SK-N-SH (cell line): ENCODE measurements at regions not wholly inside any gene's neighbourhood (a gene's known extent, or its start where the extent isn't known, plus 50 kb on each side); places are given as distances from the start of the nearest gene placed in this dataset.

ENCODE experiments used
- CTCF ChIA-PET: fragments of 300-600, 350-600 bp; formaldehyde crosslinking; extraction: SDS; loops from one replicate; lab custom pipeline; 2021; lab: Yijun Ruan, JAX
- POLR2A ChIA-PET: fragments of 350-600 bp; sonication (Branson Sonifier 250); formaldehyde crosslinking; extraction: SDS; loops from one replicate; lab custom pipeline; 2020; ENCODE audit warnings: antibody characterized with exemption, inconsistent platforms; lab: Yijun Ruan, JAX
- DNase-seq: peaks from one replicate; pipeline ENCODE4 v3.0.0; 2012
- H2AFZ ChIP-seq: fragments of 200-600 bp; sonication (generic); 2 replicates; pipeline ENCODE4 v1.8.1; 2016; ENCODE audit warnings: antibody characterized with exemption, mild to moderate bottlenecking, low read depth
- H3F3A ChIP-seq: fragments of 200-600 bp; sonication (generic); replicated peaks from 2 replicates; pipeline ENCODE3; 2016; ENCODE audit warnings: antibody characterized with exemption, mild to moderate bottlenecking; ENCODE audit not compliant: insufficient read depth
- H3K27ac ChIP-seq, 2 experiments: fragments of 200-500 bp in 1 of 2; fragments of 200-600 bp in 1 of 2; sonication (Bioruptor generic) in 1 of 2; sonication (generic), shearing (Covaris generic) in 1 of 2; 2 replicates each; pipeline versions ENCODE4 v1.5.1 to v1.6.1; 2014 to 2016; ENCODE audit warnings: low read depth in 2 of 2, inconsistent platforms in 1 of 2, low read length in 1 of 2, mild to moderate bottlenecking in 1 of 2, mixed read lengths in 1 of 2
- H3K27me3 ChIP-seq: fragments of 200-600 bp; sonication (generic), shearing (Covaris generic); 2 replicates; pipeline ENCODE4 v1.6.1; 2016; ENCODE audit warnings: mixed run types; ENCODE audit not compliant: insufficient read depth
- H3K36me3 ChIP-seq, 2 experiments: fragments of 200-500 bp in 1 of 2; fragments of 200-600 bp in 1 of 2; sonication (Bioruptor generic) in 1 of 2; sonication (generic) in 1 of 2; replicated peaks in 1 of 2; 2 replicates each; pipeline versions ENCODE3 to v1.5.1; 2014 to 2016; ENCODE audit warnings: low read length in 1 of 2, mild to moderate bottlenecking in 1 of 2; ENCODE audit not compliant: insufficient read depth in 2 of 2, control insufficient read depth in 1 of 2
- H3K4me1 ChIP-seq, 2 experiments: fragments of 200-500 bp in 1 of 2; fragments of 200-600 bp in 1 of 2; sonication (Bioruptor generic) in 1 of 2; sonication (generic), shearing (Covaris generic) in 1 of 2; 2 replicates each; pipeline versions ENCODE4 v1.5.1 to v1.6.1; 2014 to 2016; ENCODE audit warnings: low read depth in 1 of 2, low read length in 1 of 2, mixed run types in 1 of 2; ENCODE audit not compliant: insufficient read depth in 2 of 2, control insufficient read depth in 1 of 2
- H3K4me2 ChIP-seq: fragments of 200-600 bp; sonication (generic), shearing (Covaris generic); 2 replicates; pipeline ENCODE4 v1.6.1; 2017; ENCODE audit warnings: mixed run types
- H3K4me3 ChIP-seq, 2 experiments: fragments of 200-500 bp in 1 of 2; fragments of 200-600 bp in 1 of 2; sonication (Bioruptor generic) in 1 of 2; sonication (generic), shearing (Covaris generic) in 1 of 2; 2 replicates each; pipeline versions ENCODE4 v1.5.1 to v1.8.1; 2014 to 2016; ENCODE audit warnings: low read depth in 2 of 2, inconsistent platforms in 1 of 2, low read length in 1 of 2, mild to moderate bottlenecking in 1 of 2, mixed read lengths in 1 of 2, moderate library complexity in 1 of 2
- H3K79me2 ChIP-seq: fragments of 200-600 bp; sonication (generic); 2 replicates; pipeline ENCODE4 v1.8.1; 2017; ENCODE audit warnings: mild to moderate bottlenecking; ENCODE audit not compliant: insufficient read depth
- H3K9ac ChIP-seq: fragments of 200-600 bp; sonication (generic); 2 replicates; pipeline ENCODE4 v1.6.1; 2017; ENCODE audit warnings: mixed run types
- H3K9me2 ChIP-seq: fragments of 200-600 bp; sonication (generic); 2 replicates; pipeline ENCODE4 v1.6.1; 2017; ENCODE audit warnings: mixed run types
- H3K9me3 ChIP-seq: fragments of 200-600 bp; sonication (generic); 2 replicates; pipeline ENCODE4 v1.6.1; 2017; ENCODE audit warnings: mixed run types, mild to moderate bottlenecking, moderate library complexity
- H4K20me1 ChIP-seq: fragments of 200-600 bp; sonication (generic); 2 replicates; pipeline ENCODE4 v1.6.1; 2017; ENCODE audit warnings: mild to moderate bottlenecking, mixed run types; ENCODE audit not compliant: insufficient read depth
- CHD2 ChIP-seq: fragments of 150-350 bp; IDR thresholded peaks from 2 replicates; pipeline ENCODE4 v1.6.1; 2018; ENCODE audit warnings: low read length; ENCODE audit not compliant: partially characterized antibody
- FOSL2 ChIP-seq: IDR thresholded peaks from 2 replicates; pipeline ENCODE4 v1.4.0; 2012; ENCODE audit warnings: low read depth, mild to moderate bottlenecking, moderate library complexity, borderline replicate concordance
- GABPA ChIP-seq: IDR thresholded peaks from 2 replicates; pipeline ENCODE4 v1.4.0; 2012; ENCODE audit warnings: low read depth, mild to moderate bottlenecking
- GATA2 ChIP-seq: sonication (generic); formaldehyde crosslinking; IDR thresholded peaks from 2 replicates; pipeline ENCODE4 v1.5.0; 2020; ENCODE audit warnings: mild to moderate bottlenecking, missing genetic modification reagents
- POLR2AphosphoS5 ChIP-seq: IDR thresholded peaks from 2 replicates; pipeline ENCODE4 v1.6.1; 2012; ENCODE audit warnings: low read depth, low read length
- RCOR1 ChIP-seq: fragments of 150-350 bp; IDR thresholded peaks from 2 replicates; pipeline ENCODE4 v1.6.1; 2017; ENCODE audit warnings: antibody characterized with exemption, low read length
- RFX5 ChIP-seq: IDR thresholded peaks from 2 replicates; pipeline ENCODE4 v1.6.1; 2012; ENCODE audit warnings: mild to moderate bottlenecking, improper control_type of control experiment, low read length
- SIN3A ChIP-seq: IDR thresholded peaks from 2 replicates; pipeline ENCODE4 v1.6.1; 2012; ENCODE audit warnings: low read depth, mild to moderate bottlenecking, low read length, moderate library complexity, borderline replicate concordance
- YY1 ChIP-seq: IDR thresholded peaks from 2 replicates; pipeline ENCODE4 v1.4.0; 2012; ENCODE audit warnings: low read depth, mild to moderate bottlenecking
- WGBS: methylation state at CpG from one replicate; pipeline ENCODE4 v1.1.6; 2017; ENCODE audit warnings: low lambda C conversion rate; 5-methylcytosine and 5-hydroxymethylcytosine counted together
- TF ChIP-seq, protein P1 (sequence below): IDR thresholded peaks from 2 replicates; pipeline ENCODE4 v1.6.1; 2012; ENCODE audit warnings: mild to moderate bottlenecking, low read depth, low read length, moderate library complexity
- TF ChIP-seq, protein P2 (sequence below): IDR thresholded peaks from 2 replicates; pipeline ENCODE4; 2012
- TF ChIP-seq, protein P3 (sequence below): IDR thresholded peaks from 2 replicates; pipeline ENCODE4 v1.4.0; 2012; ENCODE audit warnings: low read depth, borderline replicate concordance
- TF ChIP-seq, protein P4 (sequence below): fragments of 150-350 bp; IDR thresholded peaks from 2 replicates; pipeline ENCODE4 v1.6.1; 2017; ENCODE audit warnings: antibody characterized with exemption, low read length, low read depth, borderline replicate concordance

DNA sequence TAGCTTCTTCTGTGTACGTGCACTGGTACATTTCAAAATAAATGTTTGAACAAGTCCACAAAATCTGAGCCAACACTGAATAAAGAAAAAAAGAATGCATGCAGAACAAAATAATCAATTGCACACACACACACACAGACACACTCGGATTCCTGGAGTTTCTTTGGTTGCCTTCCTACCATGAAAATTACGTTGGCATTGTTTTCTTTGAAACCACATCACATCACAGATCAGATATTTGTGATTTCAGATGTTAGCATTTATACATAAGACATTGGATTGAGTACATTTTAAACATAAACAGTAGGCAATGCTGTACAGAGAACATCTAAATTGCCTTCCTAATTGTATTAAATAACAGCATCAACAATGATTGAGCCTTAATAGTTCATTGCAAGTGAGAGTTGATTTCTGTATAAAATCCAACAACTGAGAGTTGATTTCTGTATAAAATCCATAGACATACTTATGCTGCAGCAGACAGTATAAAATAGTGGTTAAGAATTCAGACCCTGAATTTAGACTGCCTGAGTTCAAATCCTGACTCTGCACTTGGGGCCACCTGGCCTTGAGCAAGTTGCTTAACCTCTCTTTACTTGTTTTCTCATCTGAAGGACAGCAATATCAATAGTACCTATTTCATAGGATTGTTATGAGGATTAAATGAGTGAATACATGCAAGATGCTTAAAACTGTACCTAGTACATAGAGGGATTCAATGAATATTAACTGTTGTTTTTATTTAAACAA, 101.7 kb upstream of the IFNE start:
- H3K9me2 ChIP-seq = no peaks in the 10 kb centered on the region
- TF ChIP-seq YY1 = no peak
- TF ChIP-seq, protein P1, sequence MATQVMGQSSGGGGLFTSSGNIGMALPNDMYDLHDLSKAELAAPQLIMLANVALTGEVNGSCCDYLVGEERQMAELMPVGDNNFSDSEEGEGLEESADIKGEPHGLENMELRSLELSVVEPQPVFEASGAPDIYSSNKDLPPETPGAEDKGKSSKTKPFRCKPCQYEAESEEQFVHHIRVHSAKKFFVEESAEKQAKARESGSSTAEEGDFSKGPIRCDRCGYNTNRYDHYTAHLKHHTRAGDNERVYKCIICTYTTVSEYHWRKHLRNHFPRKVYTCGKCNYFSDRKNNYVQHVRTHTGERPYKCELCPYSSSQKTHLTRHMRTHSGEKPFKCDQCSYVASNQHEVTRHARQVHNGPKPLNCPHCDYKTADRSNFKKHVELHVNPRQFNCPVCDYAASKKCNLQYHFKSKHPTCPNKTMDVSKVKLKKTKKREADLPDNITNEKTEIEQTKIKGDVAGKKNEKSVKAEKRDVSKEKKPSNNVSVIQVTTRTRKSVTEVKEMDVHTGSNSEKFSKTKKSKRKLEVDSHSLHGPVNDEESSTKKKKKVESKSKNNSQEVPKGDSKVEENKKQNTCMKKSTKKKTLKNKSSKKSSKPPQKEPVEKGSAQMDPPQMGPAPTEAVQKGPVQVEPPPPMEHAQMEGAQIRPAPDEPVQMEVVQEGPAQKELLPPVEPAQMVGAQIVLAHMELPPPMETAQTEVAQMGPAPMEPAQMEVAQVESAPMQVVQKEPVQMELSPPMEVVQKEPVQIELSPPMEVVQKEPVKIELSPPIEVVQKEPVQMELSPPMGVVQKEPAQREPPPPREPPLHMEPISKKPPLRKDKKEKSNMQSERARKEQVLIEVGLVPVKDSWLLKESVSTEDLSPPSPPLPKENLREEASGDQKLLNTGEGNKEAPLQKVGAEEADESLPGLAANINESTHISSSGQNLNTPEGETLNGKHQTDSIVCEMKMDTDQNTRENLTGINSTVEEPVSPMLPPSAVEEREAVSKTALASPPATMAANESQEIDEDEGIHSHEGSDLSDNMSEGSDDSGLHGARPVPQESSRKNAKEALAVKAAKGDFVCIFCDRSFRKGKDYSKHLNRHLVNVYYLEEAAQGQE = no peak
- no peak for TF ChIP-seq RFX5
- no peak for TF ChIP-seq GABPA
- TF ChIP-seq, protein P2, sequence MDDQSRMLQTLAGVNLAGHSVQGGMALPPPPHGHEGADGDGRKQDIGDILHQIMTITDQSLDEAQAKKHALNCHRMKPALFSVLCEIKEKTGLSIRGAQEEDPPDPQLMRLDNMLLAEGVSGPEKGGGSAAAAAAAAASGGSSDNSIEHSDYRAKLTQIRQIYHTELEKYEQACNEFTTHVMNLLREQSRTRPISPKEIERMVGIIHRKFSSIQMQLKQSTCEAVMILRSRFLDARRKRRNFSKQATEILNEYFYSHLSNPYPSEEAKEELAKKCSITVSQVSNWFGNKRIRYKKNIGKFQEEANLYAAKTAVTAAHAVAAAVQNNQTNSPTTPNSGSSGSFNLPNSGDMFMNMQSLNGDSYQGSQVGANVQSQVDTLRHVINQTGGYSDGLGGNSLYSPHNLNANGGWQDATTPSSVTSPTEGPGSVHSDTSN = no peak
- no peak for TF ChIP-seq CHD2
- no peaks in the 10 kb centered on the region for H3K79me2 ChIP-seq
- ChIA-PET CTCF (interaction anchor here (1.5 kb wide), 1 partner anchor 11 kb away, joined by 3 read pairs; no protein-coding TSS in a partner anchor), POLR2A (no interaction called here)
- H3K9ac ChIP-seq = no peak overlapping the region
- no peaks in the 10 kb centered on the region for H4K20me1 ChIP-seq
- peaks cover 43% of the 10 kb centered on the region; the same call in 1 of the 2 replicates for H3K27me3 ChIP-seq
- no peaks in the 10 kb centered on the region for H3K36me3 ChIP-seq
- 4% methylated on average over 3 of the region's 3 CpGs for WGBS
- no peaks in the 10 kb centered on the region for H3K4me1 ChIP-seq
- no peaks in the 10 kb centered on the region for H3F3A ChIP-seq
- no peak overlapping the region for H2AFZ ChIP-seq
- H3K27ac ChIP-seq = no peak overlapping the region
- H3K4me2 ChIP-seq = no peak overlapping the region
- no peak for DNase-seq
- H3K4me3 ChIP-seq = no peak overlapping the region
- H3K9me3 ChIP-seq = no peaks in the 10 kb centered on the region

DNA sequence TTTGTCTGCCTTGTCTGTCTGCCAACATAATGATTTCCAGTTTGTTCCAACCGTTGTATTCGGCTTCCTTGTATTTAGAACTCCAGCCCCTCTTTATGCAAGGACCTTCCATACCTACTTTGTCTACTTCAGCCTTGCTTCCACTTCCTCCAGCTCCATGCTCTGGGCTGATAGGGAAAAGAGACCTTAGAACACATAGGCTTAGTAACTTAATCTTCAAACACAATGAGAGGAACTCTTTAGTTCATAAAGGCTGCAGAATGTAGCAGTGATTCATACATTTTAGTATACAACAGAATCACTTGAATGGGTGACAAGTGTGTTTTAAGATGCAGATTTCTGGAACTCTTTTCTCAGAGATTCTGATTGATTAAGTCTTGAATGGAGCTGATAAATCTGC, 102.8 kb upstream of the IFNE start:
- Histone ChIP-seq H4K20me1 (no peaks in the 10 kb centered on the region), H3K27ac (no peak overlapping the region), H2AFZ (no peak overlapping the region), H3K9ac (no peak overlapping the region), H3K79me2 (no peaks in the 10 kb centered on the region), H3K9me3 (no peaks in the 10 kb centered on the region), H3K9me2 (no peaks in the 10 kb centered on the region), H3K4me2 (no peak overlapping the region), H3K36me3 (no peaks in the 10 kb centered on the region), H3K4me3 (no peak overlapping the region), H3F3A (no peaks in the 10 kb centered on the region), H3K4me1 (no peaks in the 10 kb centered on the region), H3K27me3 (peaks cover 38% of the 10 kb centered on the region; the same call in 1 of the 2 replicates)
- ChIA-PET POLR2A (no interaction called here), CTCF (no interaction called here)
- TF ChIP-seq, protein P3, sequence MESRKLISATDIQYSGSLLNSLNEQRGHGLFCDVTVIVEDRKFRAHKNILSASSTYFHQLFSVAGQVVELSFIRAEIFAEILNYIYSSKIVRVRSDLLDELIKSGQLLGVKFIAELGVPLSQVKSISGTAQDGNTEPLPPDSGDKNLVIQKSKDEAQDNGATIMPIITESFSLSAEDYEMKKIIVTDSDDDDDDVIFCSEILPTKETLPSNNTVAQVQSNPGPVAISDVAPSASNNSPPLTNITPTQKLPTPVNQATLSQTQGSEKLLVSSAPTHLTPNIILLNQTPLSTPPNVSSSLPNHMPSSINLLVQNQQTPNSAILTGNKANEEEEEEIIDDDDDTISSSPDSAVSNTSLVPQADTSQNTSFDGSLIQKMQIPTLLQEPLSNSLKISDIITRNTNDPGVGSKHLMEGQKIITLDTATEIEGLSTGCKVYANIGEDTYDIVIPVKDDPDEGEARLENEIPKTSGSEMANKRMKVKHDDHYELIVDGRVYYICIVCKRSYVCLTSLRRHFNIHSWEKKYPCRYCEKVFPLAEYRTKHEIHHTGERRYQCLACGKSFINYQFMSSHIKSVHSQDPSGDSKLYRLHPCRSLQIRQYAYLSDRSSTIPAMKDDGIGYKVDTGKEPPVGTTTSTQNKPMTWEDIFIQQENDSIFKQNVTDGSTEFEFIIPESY = no peak
- TF ChIP-seq GATA2 (CRISPR knock-in tag) = no peak
- TF ChIP-seq SIN3A = no peak
- TF ChIP-seq, protein P4, sequence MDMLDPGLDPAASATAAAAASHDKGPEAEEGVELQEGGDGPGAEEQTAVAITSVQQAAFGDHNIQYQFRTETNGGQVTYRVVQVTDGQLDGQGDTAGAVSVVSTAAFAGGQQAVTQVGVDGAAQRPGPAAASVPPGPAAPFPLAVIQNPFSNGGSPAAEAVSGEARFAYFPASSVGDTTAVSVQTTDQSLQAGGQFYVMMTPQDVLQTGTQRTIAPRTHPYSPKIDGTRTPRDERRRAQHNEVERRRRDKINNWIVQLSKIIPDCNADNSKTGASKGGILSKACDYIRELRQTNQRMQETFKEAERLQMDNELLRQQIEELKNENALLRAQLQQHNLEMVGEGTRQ = no peak
- no peak for TF ChIP-seq YY1
- TF ChIP-seq FOSL2 = no peak
- TF ChIP-seq, protein P2 = no peak
- no peak for TF ChIP-seq RCOR1
- no peak for TF ChIP-seq POLR2AphosphoS5
- DNase-seq = no peak
- WGBS = 19% methylated on average over 2 of the region's 2 CpGs
